OCI-LY3 (cell line): ENCODE measurements at regions not wholly inside any gene's neighbourhood (a gene's known extent, or its start where the extent isn't known, plus 50 kb on each side); places are given as distances from the start of the nearest gene placed in this dataset.

Source experiments
- CTCF ChIP-seq: fragments of 200-600, 300-600 bp; sonication (generic); IDR thresholded peaks from 2 replicates; pipeline ENCODE4 v1.5.1; 2014; ENCODE audit warnings: antibody characterized with exemption, low read length, low read depth
- EZH2phosphoT487 ChIP-seq: fragments of 200-600 bp; shearing (Covaris generic); IDR thresholded peaks from 2 replicates; pipeline ENCODE4 v1.6.1; 2018; ENCODE audit warnings: antibody characterized with exemption, mixed run types, low read depth

GRCh38 chr10:78438907-78439809 is 405.5 kb downstream of the RPS24 start:
- TF ChIP-seq EZH2phosphoT487 (no peak), CTCF (no peak)
